Ovary (tissue), 7 donors: ENCODE measurements at regions not wholly inside any gene's neighbourhood (a gene's known extent, or its start where the extent isn't known, plus 50 kb on each side); places are given as distances from the start of the nearest gene placed in this dataset.

ENCODE experiments used
- DNase-seq, 5 donors: peaks; one replicate each; pipeline ENCODE4 v3.0.0-alpha.2; 2019 to 2020
- H3K27ac ChIP-seq, 2 donors: fragments of 200-600 bp; one replicate each; pipeline versions ENCODE4 v1.5.1 to v1.8.0; 2019 to 2022
- H3K27me3 ChIP-seq: fragments of 200-600 bp; one replicate; pipeline ENCODE4 v1.8.0; 2022
- H3K36me3 ChIP-seq: fragments of 200-600 bp; sonication (generic); one replicate; pipeline ENCODE4 v1.5.1; 2019
- H3K4me1 ChIP-seq: one replicate; pipeline ENCODE4 v1.8.1; 2013; ENCODE audit warnings: mild to moderate bottlenecking, moderate library complexity; ENCODE audit not compliant: insufficient read depth
- H3K4me3 ChIP-seq: fragments of 200-600 bp; sonication (generic); one replicate; pipeline ENCODE4 v1.5.1; 2017
- H3K9me3 ChIP-seq, 2 donors: fragments of 200-600 bp in 1 of 2; sonication (generic) in 1 of 2; one replicate each; pipeline versions ENCODE4 v1.5.1 to v1.8.1; 2013 to 2019; ENCODE audit warnings: mild to moderate bottlenecking in 1 of 2, moderate library complexity in 1 of 2
- CTCF ChIP-seq, 3 donors: fragments of 450-650 bp in 2 of 3; fragments of 200-600 bp in 1 of 3; IDR thresholded peaks; one replicate each; pipeline versions ENCODE4 v1.5.1 to v1.8.0; 2016 to 2022; ENCODE audit warnings: antibody characterized with exemption in 3 of 3, mild to moderate bottlenecking in 1 of 3
- EP300 ChIP-seq: sonication (generic); formaldehyde crosslinking; IDR thresholded peaks from one replicate; pipeline ENCODE4 v1.6.1; 2017; ENCODE audit warnings: antibody characterized with exemption
- POLR2A ChIP-seq: fragments of 450-650 bp; IDR thresholded peaks from one replicate; pipeline ENCODE4 v1.6.1; 2017; ENCODE audit warnings: antibody characterized with exemption, mild to moderate bottlenecking, moderate library complexity
- WGBS, 3 donors: extraction: QIAGEN DNeasy Blood & Tissue Kit in 1 of 3; methylation state at CpG; one replicate each; pipeline versions ENCODE4 v1.1.5 to v1.1.7; 2013 to 2017; 5-methylcytosine and 5-hydroxymethylcytosine counted together
- intact Hi-C, 4 donors: fragments of 100-400 bp; cut with DNase I; formaldehyde crosslinking; loops; one replicate each; pipeline versions ENCODE4 v1.11.0 to v1.15.1; 2022 to 2023
- donor health status: DM: no; HTN: no; CAD: no; lungs with moderate emphysema.
- donor health status: DM: no; HTN: no; CAD: no.
- donor health status: Bipolar disorder and iron deficiency.
- donor health status: DM: no; HTN: no; CAD: no.
- donor health status: DM: yes; HTN: yes; CAD: no.

DNA sequence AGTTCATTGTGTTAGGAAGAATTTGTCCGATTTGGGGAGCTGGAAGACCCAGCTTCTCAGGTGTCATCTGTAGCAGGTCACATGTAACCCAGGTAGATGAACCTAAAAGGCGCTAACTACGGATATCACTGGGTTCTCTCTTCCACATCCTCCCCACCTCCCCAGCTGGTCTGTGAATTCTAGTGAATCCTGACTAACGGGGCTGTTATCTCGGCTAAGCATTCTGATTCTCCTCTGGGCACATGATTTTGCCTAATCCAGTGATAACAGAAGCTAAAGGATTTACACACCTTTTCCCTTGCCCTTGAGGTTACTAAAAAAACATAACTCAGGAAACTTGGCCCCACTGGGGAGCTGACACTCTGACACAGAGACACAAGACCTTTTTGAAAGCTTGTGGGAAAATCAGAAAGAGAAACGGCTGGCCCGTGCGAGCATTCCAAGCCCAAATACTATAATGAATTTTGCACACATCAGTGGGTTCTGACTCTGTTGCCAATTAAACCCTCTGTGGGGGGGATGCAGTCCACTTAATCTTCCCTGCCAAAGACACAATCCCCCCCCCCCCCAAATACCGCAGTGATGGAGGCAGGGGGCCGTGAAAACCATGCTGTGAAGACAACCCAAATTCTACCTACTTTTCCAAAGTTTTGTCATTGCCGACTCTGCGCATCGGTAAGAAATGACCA lies 81.0 kb upstream of the FZD10 start:
- 46 to 55% (median 54%) methylated on average over 13 of the region's 13 CpGs for WGBS, 3 donors
- Histone ChIP-seq H3K4me1 (no peaks in the 10 kb centered on the region), H3K27me3 (no peaks in the 10 kb centered on the region), H3K27ac (no peak overlapping the region), H3K4me3 (no peak overlapping the region), H3K36me3 (no peaks in the 10 kb centered on the region), H3K9me3 (no peaks in the 10 kb centered on the region)
- TF ChIP-seq EP300 (no peak), CTCF (IDR thresholded peaks at IDR 0.05) (no peak), POLR2A (no peak)
- intact Hi-C loops = no loop called here
- no peak for DNase-seq

DNA sequence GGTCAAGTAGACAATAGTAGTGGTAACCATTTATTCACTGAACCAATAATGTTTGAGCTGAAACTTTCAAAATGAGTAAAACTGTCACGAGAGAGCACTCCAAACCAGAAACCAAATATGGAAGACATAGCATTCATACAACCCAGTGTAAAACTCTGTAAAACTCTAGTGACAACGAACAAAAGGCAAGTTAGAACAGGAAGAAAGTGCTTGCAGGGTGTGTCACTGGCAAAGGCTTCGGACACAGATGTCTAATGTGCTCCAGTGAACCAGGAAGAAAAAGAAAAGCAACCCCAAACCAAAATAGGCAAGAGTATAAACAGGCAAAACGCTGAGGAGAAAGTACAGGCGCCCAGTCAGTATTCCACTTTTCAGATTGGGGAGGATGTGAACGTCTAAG lies 79.3 kb upstream of the FZD10 start:
- no peaks in the 10 kb centered on the region for H3K36me3 ChIP-seq
- WGBS, 3 donors = 76 to 84% (median 82%) methylated on average over 6 of the region's 6 CpGs
- no peak for TF ChIP-seq CTCF (IDR thresholded peaks at IDR 0.05)
- TF ChIP-seq POLR2A = no peak
- no peak for TF ChIP-seq EP300

DNA sequence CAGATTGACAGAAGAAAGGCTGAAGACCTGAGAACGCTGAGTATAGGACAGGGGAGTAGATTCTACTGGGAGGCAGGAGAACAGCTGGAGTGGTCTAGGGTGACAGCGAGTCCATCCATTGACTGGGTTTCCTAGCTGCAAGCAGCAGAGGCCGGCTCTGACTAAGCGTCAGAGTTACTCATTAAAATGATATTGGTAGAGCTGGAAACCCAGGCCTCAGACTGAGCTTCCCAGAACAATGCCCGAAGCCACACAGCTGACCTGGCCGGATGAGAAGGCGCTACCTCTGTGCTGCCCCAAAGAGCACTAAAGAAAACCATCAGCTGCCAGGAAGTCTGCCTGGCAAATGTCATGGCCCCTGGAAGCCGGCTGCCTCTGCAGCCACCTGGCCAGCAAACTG lies 78.5 kb upstream of the FZD10 start:
- no peaks in the 10 kb centered on the region for H3K4me1 ChIP-seq
- no peak for DNase-seq
- H3K4me3 ChIP-seq = no peak overlapping the region
- H3K27ac ChIP-seq = no peak overlapping the region
- 88 to 90% (median 88%) methylated on average over 8 of the region's 8 CpGs for WGBS, 3 donors
- intact Hi-C loops = no loop called here
- H3K36me3 ChIP-seq = no peaks in the 10 kb centered on the region
- H3K27me3 ChIP-seq = no peaks in the 10 kb centered on the region
- TF ChIP-seq CTCF (IDR thresholded peaks at IDR 0.05) = no peak
- no peaks in the 10 kb centered on the region for H3K9me3 ChIP-seq

More for the DNA sequence above, 79.3 kb upstream of the FZD10 start:
- H3K4me1 ChIP-seq = no peaks in the 10 kb centered on the region
- H3K4me3 ChIP-seq = no peak overlapping the region
- no peak overlapping the region for H3K27ac ChIP-seq
- H3K9me3 ChIP-seq = no peaks in the 10 kb centered on the region
- intact Hi-C loops = no loop called here
- DNase-seq = no peak
- no peaks in the 10 kb centered on the region for H3K27me3 ChIP-seq

DNA sequence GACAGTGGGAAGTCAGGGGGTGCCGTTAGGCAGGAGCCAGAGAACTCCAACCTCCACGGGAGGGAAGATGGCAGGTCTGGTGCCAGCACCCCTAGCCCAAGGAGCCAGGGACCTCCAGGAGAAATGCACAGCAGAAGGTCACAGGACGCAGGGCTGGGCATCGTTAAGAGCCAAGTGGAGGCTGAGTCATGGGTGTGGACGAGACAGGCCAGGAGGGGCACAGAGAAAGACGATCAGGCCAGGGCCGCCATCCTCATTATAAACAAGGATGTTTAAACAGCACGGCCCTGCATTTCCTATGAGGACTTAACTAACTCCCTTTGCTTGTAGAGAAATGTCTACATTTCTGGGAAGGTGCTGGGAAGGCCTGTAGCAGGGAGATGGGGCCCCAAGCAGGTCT lies 77.9 kb upstream of the FZD10 start:
- intact Hi-C loops = no loop called here
- Histone ChIP-seq H3K36me3 (no peaks in the 10 kb centered on the region), H3K4me1 (no peaks in the 10 kb centered on the region), H3K27me3 (no peaks in the 10 kb centered on the region), H3K9me3 (no peaks in the 10 kb centered on the region), H3K4me3 (no peak overlapping the region), H3K27ac (no peak overlapping the region)
- DNase-seq = no peak
- 77 to 85% (median 83%) methylated on average over 8 of the region's 8 CpGs for WGBS, 3 donors
- TF ChIP-seq CTCF (IDR thresholded peaks at IDR 0.05) = no peak
- TF ChIP-seq POLR2A = no peak
- no peak for TF ChIP-seq EP300
